DND-41 (cell line): ENCODE measurements at regions not wholly inside any gene's neighbourhood (a gene's known extent, or its start where the extent isn't known, plus 50 kb on each side); places are given as distances from the start of the nearest gene placed in this dataset.

Experiments
- EZH2 ChIP-seq: IDR thresholded peaks from 3 replicates; pipeline ENCODE4 v1.6.1; 2012; ENCODE audit warnings: borderline replicate concordance, low read depth, mild to moderate bottlenecking, moderate library complexity, low read length, inconsistent platforms; ENCODE audit not compliant: severe bottlenecking
- TF ChIP-seq, protein P1 (sequence below): IDR thresholded peaks from 2 replicates; pipeline ENCODE4 v1.5.1; 2012; ENCODE audit warnings: borderline replicate concordance, low read length, moderate library complexity, mild to moderate bottlenecking; ENCODE audit not compliant: poor library complexity, severe bottlenecking; ENCODE audit errors: extremely low read depth

DNA sequence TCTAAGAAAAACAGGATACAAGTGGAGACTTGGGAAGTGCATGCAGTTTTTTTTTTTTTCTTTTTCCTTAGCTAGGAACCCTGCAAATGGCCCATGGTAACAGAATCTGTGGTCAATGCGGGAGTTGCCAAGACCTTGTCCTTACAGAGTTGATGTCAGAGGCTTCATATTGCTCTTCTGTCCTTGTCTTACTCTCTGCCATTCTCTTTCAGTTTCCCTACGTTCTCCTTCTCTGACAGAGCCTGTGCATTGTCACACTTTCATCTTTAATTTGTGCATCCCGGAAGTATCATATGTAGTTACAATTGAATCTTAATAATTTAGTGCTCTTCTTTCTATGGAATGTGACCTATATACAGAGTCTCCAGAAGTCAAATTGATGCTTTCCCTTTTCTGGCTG, 986.9 kb downstream of the TMEM121 start:
- TF ChIP-seq, protein P1, sequence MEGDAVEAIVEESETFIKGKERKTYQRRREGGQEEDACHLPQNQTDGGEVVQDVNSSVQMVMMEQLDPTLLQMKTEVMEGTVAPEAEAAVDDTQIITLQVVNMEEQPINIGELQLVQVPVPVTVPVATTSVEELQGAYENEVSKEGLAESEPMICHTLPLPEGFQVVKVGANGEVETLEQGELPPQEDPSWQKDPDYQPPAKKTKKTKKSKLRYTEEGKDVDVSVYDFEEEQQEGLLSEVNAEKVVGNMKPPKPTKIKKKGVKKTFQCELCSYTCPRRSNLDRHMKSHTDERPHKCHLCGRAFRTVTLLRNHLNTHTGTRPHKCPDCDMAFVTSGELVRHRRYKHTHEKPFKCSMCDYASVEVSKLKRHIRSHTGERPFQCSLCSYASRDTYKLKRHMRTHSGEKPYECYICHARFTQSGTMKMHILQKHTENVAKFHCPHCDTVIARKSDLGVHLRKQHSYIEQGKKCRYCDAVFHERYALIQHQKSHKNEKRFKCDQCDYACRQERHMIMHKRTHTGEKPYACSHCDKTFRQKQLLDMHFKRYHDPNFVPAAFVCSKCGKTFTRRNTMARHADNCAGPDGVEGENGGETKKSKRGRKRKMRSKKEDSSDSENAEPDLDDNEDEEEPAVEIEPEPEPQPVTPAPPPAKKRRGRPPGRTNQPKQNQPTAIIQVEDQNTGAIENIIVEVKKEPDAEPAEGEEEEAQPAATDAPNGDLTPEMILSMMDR = no peak
- TF ChIP-seq EZH2 = no peak
